IPS-20b (cell line): ENCODE measurements at regions not wholly inside any gene's neighbourhood (a gene's known extent, or its start where the extent isn't known, plus 50 kb on each side); places are given as distances from the start of the nearest gene placed in this dataset.
"Not testable (repeated sequence)": the region's sequence is repeated elsewhere in the genome, so short reads cannot be mapped to it uniquely, and the experiment has no call there.

ENCODE experiments used
- H3K27ac ChIP-seq: one replicate; pipeline ENCODE4 v1.5.1; 2013; ENCODE audit warnings: low read length
- H3K27me3 ChIP-seq: 2 replicates; pipeline ENCODE4 v1.6.1; 2013; ENCODE audit warnings: mild to moderate bottlenecking, low read length, inconsistent platforms; ENCODE audit not compliant: insufficient read depth
- H3K36me3 ChIP-seq: 2 replicates; pipeline ENCODE4 v1.6.1; 2013; ENCODE audit warnings: low read depth, mild to moderate bottlenecking, inconsistent platforms, low read length, moderate library complexity; ENCODE audit not compliant: insufficient read depth
- H3K4me1 ChIP-seq: 2 replicates; pipeline ENCODE4 v1.6.1; 2013; ENCODE audit warnings: mild to moderate bottlenecking, control low read depth, inconsistent platforms, low read length, moderate library complexity; ENCODE audit not compliant: insufficient read depth
- H3K4me3 ChIP-seq: 2 replicates; pipeline ENCODE4 v1.5.1; 2013; ENCODE audit warnings: mild to moderate bottlenecking, low read length, inconsistent platforms
- H3K9ac ChIP-seq: 2 replicates; pipeline ENCODE4 v1.6.1; 2013; ENCODE audit warnings: low read depth, mild to moderate bottlenecking, inconsistent platforms, low read length, moderate library complexity
- H3K9me3 ChIP-seq: 2 replicates; pipeline ENCODE4 v1.6.1; 2013; ENCODE audit warnings: mild to moderate bottlenecking, low read depth, low read length, inconsistent platforms; ENCODE audit not compliant: insufficient read depth

DNA sequence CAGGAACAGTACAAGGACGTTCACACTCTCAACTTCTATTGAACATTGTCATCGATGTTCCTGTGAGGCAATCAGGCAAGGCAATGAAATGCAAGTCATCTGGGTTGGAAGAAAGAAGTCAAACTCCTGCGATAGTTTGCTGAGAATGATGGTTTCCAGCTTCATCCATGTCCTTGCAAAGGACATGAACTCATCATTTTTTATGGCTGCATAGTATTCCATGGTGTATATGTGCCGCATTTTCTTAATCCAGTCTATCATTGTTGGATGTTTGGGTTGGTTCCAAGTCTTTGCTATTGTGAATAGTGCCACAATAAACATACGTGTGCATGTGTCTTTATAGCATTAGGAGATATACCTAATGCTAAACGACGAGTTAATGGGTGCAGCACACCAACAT lies 180.0 kb downstream of the RTP5 start:
- peaks cover 72% of the 10 kb centered on the region for H3K27me3 ChIP-seq
- H3K27ac ChIP-seq, H3K9me3 ChIP-seq, H3K4me3 ChIP-seq, H3K4me1 ChIP-seq, H3K36me3 ChIP-seq, H3K9ac ChIP-seq: not testable (repeated sequence)

DNA sequence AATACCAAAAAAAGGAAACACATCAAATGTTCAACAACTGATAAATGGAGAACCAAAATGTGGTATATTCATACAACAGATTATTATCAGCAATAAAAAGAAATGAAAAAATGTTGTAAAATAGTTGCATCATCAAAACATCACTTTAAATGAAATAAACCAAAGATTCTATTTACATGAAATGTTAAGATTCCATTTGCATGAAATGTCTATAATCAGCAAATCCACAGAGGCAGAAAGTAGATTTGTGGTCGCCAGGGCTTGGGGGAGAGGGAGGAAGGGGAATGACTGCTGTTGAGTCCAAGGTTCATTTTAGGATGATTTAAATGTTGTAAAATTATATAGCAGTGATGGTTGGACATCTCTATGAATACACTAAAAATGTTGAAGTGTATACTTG lies 181.9 kb downstream of the RTP5 start:
- Histone ChIP-seq H3K27ac (no peak overlapping the region), H3K27me3 (peaks cover 59% of the 10 kb centered on the region), H3K4me1 (no peaks in the 10 kb centered on the region), H3K4me3 (no peak overlapping the region), H3K36me3 (no peaks in the 10 kb centered on the region), H3K9me3 (no peaks in the 10 kb centered on the region), H3K9ac (no peak overlapping the region)

DNA sequence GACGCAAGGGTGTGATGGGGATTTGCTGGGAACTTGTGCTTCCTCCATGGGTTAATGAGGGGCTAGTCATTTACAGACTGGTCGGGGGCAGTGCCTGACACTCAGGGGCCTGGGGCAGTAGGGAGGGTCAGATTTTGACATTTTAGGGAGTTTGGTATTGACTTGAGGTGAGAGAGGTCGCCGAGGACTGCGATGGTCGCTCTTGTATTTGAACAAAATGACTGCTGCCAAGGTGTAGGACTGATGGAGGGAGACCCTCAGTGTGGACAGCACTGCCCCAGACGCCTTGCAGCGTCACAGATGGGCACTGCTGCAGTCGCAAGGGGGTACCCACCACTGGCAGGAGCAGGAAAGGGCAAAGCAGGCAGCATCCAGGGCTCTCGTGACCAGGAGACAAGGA lies 182.9 kb downstream of the RTP5 start:
- Histone ChIP-seq H3K27me3 (peaks cover 59% of the 10 kb centered on the region), H3K9ac (no peak overlapping the region), H3K9me3 (no peaks in the 10 kb centered on the region), H3K4me3 (no peak overlapping the region), H3K27ac (no peak overlapping the region), H3K4me1 (no peaks in the 10 kb centered on the region), H3K36me3 (no peaks in the 10 kb centered on the region)

DNA sequence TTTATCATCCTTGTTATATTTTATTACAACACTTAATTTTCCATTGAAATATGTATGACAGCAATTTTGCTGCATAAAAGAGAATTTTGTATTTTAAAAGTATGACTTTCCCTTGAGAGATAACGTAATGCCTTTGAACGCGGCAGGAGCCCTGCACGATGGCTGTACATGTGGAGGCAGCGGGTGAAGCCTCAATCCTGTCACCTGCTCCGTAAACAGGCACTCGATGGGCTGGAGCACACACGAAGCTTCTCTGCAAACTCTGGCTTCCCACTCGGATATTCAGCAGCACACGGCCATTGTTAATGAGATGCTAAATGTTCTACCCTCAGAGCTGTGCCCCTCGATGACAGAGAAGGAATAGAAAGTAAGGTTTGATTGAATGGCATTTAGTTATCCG lies 184.4 kb downstream of the RTP5 start:
- Histone ChIP-seq H3K36me3 (no peaks in the 10 kb centered on the region), H3K4me1 (no peaks in the 10 kb centered on the region), H3K27ac (no peak overlapping the region), H3K9me3 (no peaks in the 10 kb centered on the region), H3K4me3 (no peak overlapping the region), H3K9ac (no peak overlapping the region), H3K27me3 (peaks cover 44% of the 10 kb centered on the region)

DNA sequence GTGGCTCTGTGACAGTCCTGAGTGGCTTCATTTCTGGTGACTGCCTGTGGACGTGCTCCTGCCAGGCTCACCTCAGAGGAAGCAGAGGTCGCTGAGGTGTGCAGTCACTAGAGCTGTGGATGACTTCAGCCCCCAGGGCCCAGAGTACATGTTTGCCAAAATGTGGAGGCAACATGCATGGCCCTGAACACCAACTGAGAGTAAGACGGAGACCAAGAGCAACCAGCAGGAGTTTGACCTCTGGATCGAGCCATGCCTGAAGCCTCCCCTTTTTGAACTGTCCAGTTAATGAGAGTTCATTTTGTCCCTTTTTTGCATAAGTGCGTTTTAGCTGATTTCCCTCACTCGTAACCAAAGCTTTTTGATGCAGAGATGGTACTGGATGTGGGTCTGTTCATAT lies 184.9 kb downstream of the RTP5 start:
- no peak overlapping the region for H3K27ac ChIP-seq
- H3K27me3 ChIP-seq = peaks cover 39% of the 10 kb centered on the region
- no peaks in the 10 kb centered on the region for H3K4me1 ChIP-seq
- H3K9ac ChIP-seq = no peak overlapping the region
- H3K36me3 ChIP-seq = no peaks in the 10 kb centered on the region
- no peak overlapping the region for H3K4me3 ChIP-seq
- H3K9me3 ChIP-seq = peaks cover 3% of the 10 kb centered on the region; the same call in 1 of the 2 replicates

DNA sequence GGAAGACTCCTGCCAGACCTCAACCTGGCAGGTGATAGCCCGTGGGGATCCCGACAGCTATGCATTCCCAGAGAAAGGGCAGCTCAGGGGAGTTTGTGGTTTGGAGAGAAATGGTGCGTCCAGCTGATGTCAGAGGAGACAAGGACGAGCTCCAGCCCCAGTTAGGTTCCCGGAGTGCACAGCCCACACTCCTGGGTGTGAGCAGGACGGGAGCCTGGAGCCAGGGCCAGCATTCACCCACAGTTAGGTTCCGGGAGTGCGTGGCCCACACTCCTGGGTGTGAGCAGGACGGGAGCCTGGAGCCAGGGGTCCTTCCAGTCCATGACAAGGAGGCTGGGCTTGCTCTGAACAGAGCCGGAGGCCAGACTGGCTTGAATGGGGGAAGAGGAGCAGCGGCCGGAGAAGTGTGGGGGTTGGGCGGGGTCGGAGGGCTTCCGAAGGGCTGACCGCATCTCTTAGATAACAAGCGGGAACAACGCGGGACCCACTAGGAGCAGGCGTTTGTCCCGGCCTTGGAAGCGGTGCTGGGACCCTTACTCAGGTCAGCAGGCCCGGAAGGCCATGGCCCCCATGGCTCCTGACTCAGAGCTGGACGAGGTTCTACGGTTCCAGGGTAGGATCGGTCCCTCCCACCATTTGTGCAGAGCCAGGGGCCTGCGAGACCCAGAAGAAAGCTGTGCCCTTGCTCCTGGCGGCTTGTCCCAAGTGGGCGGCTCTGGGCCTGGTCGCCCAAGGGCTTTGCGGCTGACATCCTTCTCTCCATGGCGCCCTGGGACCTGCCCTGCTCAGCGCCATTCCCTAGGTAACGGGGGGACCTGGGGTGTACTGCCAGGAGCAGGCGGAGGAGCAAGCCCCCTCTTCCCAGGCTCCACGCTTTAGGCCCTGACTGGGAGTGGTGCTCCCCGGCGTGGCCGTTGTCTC lies 185.6 kb downstream of the RTP5 start:
- Histone ChIP-seq H3K4me3 (no peak overlapping the region), H3K27ac (no peak overlapping the region), H3K36me3 (no peaks in the 10 kb centered on the region), H3K9me3 (peaks cover 10% of the 10 kb centered on the region; the same call in 1 of the 2 replicates), H3K4me1 (no peaks in the 10 kb centered on the region), H3K27me3 (peaks cover 32% of the 10 kb centered on the region), H3K9ac (no peak overlapping the region)

DNA sequence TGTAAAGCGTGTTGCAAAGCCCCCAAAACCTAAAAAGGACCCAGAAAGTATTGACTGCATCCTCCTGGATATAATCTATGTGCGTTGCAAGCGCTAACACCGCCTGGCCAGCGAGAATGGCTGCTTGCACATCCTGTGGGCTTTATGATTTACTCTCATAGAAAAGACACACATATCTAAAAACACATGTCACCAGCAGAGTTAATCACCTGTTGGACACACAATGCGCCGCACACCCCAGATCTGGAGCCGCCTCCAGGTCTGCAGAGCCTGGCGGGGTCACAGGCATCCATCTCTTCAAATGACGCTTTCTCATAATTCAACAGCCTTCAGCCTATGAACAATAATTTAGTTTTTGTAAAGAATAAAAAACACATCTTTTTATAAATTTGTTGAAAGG lies 186.5 kb downstream of the RTP5 start:
- H3K27me3 ChIP-seq = peaks cover 24% of the 10 kb centered on the region
- peaks cover 19% of the 10 kb centered on the region for H3K9me3 ChIP-seq

DNA sequence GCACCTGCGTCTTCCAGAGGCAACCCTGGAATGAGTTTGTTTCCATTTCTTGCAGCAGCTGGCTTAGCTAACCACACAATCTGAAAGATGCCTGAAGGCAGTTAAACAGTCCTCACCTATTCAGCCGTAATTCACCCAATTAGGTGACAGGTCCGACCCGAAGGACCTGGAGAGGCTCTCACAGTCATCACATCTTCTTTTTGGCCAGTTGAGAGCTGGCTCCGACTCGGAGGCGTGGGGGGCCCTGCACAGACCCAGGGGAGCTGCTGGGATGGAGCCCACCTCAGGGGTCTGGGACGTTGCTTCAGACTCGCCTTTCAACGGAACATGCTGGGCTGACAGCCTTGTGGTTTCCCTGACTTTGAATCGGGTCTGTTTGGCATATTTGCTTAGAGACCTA lies 187.3 kb downstream of the RTP5 start:
- peaks cover 17% of the 10 kb centered on the region for H3K27me3 ChIP-seq
- no peak overlapping the region for H3K9ac ChIP-seq
- H3K9me3 ChIP-seq = peaks cover 19% of the 10 kb centered on the region
- H3K27ac ChIP-seq = no peak overlapping the region
- H3K4me1 ChIP-seq = no peaks in the 10 kb centered on the region
- no peaks in the 10 kb centered on the region for H3K36me3 ChIP-seq
- no peak overlapping the region for H3K4me3 ChIP-seq

More for the DNA sequence above, 186.5 kb downstream of the RTP5 start:
- Histone ChIP-seq H3K36me3 (no peaks in the 10 kb centered on the region), H3K4me1 (no peaks in the 10 kb centered on the region), H3K27ac (no peak overlapping the region), H3K4me3 (no peak overlapping the region), H3K9ac (no peak overlapping the region)

DNA sequence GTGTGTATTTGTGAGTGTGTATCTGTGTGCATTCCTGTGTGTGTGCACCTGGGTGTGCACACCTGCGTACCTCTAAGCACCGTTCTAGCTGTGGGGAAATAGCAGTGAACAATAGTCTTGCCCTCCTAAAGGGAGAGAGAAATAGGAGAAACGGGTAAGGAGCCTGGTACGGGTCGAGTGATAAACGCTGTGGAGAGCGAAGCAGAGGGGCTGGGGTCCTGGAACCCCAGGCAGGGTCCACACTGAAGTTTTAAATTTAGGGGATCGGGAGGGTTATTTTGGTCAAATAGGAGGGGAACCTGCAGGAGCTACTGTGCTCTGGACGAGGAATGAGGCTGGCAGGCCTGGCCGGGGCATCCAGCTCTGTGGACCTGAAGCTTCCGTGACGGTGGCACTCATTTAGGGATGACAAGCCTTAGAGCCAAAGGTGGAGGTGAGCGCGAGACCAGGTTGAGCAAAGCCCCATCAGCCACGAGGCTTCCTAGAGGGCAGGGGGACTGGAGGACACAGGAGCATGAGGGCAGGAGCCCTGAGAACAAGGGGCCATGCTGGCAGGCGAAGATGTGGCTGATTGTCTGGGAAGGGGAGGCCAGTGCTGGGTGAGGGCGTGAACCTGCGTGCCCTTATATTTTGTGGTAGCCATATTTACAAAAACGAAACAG lies 188.0 kb downstream of the RTP5 start:
- Histone ChIP-seq H3K27me3 (peaks cover 16% of the 10 kb centered on the region), H3K27ac (no peak overlapping the region), H3K4me1 (peaks cover under 1% of the 10 kb centered on the region; the same call in 1 of the 2 replicates), H3K36me3 (no peaks in the 10 kb centered on the region), H3K9me3 (peaks cover 24% of the 10 kb centered on the region), H3K9ac (no peak overlapping the region), H3K4me3 (no peak overlapping the region)

DNA sequence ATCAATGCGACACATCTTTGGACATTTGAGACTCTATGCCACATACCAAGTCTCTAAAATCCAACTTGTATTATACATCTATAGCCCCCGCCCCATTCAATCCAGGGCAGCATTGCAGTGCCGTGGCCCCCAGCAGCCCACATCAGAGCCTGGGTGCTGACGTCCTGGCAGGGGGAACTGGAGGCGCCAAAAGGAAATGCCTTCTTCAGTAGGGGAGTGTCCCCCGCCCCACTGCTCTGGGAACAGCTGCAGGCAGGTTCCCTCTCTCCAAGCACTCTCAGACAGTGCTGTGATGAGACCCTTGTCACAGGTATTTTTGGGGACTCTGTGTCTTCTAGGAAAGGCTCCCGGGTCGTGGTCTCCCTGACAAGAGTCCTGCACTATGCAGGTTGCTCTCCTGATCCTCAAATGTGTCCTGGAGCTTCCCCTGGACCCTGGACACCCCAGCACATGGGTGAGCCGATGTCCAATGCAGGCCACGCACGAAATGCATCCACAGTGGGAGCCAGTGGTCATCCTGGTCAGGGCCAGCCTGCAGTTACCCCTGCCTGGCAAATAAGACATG lies 188.7 kb downstream of the RTP5 start:
- H3K9ac ChIP-seq = no peak overlapping the region
- peaks cover 26% of the 10 kb centered on the region for H3K9me3 ChIP-seq
- no peak overlapping the region for H3K27ac ChIP-seq
- H3K36me3 ChIP-seq = no peaks in the 10 kb centered on the region
- H3K4me1 ChIP-seq = peaks cover 8% of the 10 kb centered on the region; the same call in 1 of the 2 replicates
- peaks cover 11% of the 10 kb centered on the region; the same call in 1 of the 2 replicates for H3K27me3 ChIP-seq
- no peak overlapping the region for H3K4me3 ChIP-seq

DNA sequence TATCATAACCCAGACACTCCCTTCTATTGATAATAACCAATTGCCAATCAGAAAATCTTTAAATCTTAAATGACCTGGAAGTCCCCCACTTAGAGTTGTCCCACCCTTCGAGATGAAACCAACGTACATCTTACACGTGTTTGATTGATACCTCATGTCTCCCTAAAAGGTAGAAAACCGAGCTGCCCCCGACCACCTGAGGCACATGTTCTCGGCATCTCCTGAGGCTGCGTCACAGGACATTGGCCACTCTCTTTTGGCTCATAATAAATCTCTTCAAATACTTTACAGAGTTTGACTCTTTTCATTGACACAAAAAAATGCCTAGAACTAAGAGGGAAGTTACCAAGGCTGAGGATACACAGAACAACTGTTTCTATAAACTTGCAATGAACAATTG lies 190.0 kb downstream of the RTP5 start:
- H3K27ac ChIP-seq = no peak overlapping the region
- H3K36me3 ChIP-seq = no peaks in the 10 kb centered on the region
- no peak overlapping the region for H3K9ac ChIP-seq
- no peak overlapping the region for H3K4me3 ChIP-seq
- peaks cover 4% of the 10 kb centered on the region; the same call in 1 of the 2 replicates for H3K27me3 ChIP-seq
- H3K9me3 ChIP-seq = peaks cover 26% of the 10 kb centered on the region
- H3K4me1 ChIP-seq = peaks cover 17% of the 10 kb centered on the region; the same call in 1 of the 2 replicates
